Tibial nerve (tissue), 4 donors: ENCODE measurements at regions not wholly inside any gene's neighbourhood (a gene's known extent, or its start where the extent isn't known, plus 50 kb on each side); places are given as distances from the start of the nearest gene placed in this dataset.

Source experiments
- CTCF ChIP-seq, 5 experiments: fragments of 200-600 bp in 3 of 5; fragments of 450-650 bp in 2 of 5; sonication (generic) in 3 of 5; IDR thresholded peaks; one replicate each; pipeline ENCODE4 v1.5.1; 2016 to 2019; ENCODE audit warnings: antibody characterized with exemption in 5 of 5, mild to moderate bottlenecking in 3 of 5, moderate library complexity in 2 of 5
- EP300 ChIP-seq, 2 donors: sonication (generic); formaldehyde crosslinking; IDR thresholded peaks; one replicate each; pipeline ENCODE4 v1.6.1; 2017; ENCODE audit warnings: antibody characterized with exemption in 2 of 2, mild to moderate bottlenecking in 1 of 2
- POLR2A ChIP-seq, 2 donors: fragments of 450-650 bp; IDR thresholded peaks; one replicate each; pipeline ENCODE4 v1.6.1; 2017; ENCODE audit warnings: antibody characterized with exemption in 2 of 2, mild to moderate bottlenecking in 2 of 2, moderate library complexity in 2 of 2

- TF ChIP-seq CTCF (IDR thresholded peaks at IDR 0.05) (no peak), EP300 (IDR thresholded peaks at IDR 0.05) (no peak), POLR2A (IDR thresholded peaks at IDR 0.05) (no peak)
Measured at GRCh38 chr10:90640756-90641155, 217.1 kb downstream of the HTR7 start.
